GM18519 (cell line): ENCODE measurements at regions not wholly inside any gene's neighbourhood (a gene's known extent, or its start where the extent isn't known, plus 50 kb on each side); places are given as distances from the start of the nearest gene placed in this dataset.
"Not testable (repeated sequence)": the region's sequence is repeated elsewhere in the genome, so short reads cannot be mapped to it uniquely, and the experiment has no call there.

Experiments used
- ATAC-seq: cut with Tn5 transposase; IDR thresholded peaks from one replicate; pipeline ENCODE4 v1.9.1; 2021; ENCODE audit warnings: mild to moderate bottlenecking, moderate library complexity; ENCODE audit not compliant: unreplicated experiment, low FRiP score

DNA sequence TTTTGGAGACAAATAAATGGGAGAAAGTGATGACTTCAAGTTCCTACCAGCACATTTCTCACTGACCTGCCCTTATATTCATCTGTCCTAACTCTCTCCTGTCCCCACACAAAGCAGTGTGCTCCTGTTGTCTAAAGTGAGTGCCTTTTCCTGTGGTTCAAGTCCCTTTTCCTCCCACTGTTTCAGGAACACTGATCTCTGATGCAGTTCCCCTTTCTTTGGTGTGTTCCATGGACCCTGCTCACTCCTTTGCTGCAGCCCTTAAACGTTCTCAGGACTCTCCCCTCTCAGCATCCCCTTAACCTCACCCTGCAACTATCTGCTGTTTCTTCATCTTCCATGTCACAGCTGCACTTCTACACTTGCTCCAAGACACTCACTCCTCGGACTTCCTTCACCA lies 195.8 kb upstream of the ETV3 start:
- no peak for ATAC-seq

DNA sequence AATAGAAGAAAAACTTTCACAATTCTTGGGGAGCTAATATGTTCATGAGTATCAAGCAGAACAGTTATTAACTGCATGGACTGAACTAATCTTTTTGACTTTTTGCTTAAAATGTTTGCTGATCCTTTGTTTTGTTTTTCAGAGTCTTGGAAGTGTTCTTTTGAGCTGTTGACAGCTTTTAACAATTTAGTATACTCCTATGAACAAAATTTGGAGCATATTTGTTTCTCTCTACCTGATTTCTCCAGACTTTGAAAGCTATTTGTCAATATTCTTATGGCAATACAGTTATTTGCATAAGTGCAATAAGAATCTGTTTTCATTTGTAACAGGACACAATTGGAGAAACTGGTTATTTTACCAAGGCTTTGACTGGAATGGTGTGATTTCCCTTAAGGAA lies 192.0 kb upstream of the ETV3 start:
- not testable (repeated sequence) for ATAC-seq

DNA sequence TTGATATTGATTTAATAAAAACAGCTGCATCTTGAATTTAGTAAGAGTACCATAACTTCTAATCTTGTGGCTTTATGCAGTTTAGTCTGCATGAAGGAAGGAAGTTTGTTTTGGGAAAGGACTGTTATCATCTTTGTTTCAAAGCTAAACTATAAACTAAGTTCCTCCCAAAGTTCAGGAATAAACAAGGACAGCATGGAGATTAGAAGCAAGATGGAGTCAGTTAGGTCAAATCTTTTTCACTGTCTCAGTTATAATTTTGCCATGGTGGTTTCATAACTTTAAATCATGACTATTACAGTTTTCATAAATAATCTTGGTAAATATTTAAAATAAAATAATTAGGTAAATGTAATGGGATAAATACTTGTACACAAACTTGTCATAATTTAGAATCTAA lies 189.9 kb upstream of the ETV3 start:
- not testable (repeated sequence) for ATAC-seq

DNA sequence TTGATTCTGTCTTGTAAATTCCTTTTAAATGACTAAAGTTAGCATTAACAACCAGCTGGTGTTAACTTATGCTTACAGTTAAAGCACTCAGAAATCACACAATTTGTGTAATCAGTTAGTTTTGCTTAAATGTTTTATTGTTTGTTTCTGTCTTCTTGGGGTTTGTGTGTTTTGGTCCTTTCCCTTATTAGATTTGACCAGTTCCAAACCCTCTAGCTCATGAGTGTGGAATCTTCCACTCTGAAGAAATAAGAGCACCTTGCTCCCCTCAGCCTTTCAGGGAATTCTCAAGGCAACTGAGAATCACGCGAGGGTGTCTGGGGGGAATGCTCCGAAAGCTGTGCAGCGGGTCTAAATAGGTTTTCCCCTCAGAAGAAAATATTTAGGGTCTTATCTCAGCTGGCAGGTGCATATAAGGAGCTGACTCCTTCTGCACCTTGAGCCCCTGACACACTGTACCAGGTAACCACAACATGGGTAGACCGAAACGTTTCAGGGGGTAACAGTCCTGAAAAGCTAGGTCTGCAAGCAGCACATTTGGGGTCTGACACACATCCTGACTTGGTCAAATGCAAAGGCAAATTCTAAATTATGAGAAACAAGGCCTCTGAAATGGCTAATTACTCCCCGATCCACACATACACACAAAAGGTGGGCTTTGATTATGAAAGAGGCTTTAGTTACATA lies 188.1 kb upstream of the ETV3 start:
- ATAC-seq: no peak

DNA sequence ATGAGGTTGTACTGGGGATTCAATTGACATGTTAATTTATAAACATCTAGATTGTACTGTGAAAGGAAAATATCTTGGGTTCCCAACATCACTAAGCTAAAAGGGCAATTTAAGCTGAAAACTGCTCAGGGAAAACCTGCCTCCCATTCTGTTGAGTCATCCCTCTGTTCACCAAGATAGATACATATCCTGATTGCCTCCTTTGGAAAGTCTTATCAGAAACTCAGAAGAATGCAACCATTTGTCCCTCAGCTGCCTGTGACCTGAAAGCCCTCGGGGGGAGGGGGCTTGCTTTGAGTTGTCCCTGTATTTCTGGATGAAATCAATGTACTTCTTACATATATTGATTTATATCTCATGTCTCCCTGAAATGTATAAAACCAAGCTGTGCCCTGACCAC lies 187.0 kb upstream of the ETV3 start:
- ATAC-seq: no peak

DNA sequence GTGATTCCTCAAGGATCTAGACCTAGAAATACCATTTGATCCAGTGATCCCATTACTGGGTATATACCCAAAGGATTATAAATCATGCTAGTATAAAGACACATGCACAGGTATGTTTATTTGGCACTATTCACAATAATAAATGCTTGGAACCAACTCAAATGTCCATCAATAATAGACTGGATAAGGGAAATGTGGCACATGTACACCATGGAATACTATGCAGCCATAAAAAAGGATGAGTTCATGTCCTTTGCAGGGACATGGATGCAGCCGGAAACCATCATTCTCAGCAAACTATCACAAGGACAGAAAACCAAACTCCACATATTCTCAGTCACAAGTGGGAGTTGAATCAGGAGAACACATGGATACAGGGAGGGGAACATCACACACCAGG lies 183.8 kb upstream of the ETV3 start:
- not testable (repeated sequence) for ATAC-seq

DNA sequence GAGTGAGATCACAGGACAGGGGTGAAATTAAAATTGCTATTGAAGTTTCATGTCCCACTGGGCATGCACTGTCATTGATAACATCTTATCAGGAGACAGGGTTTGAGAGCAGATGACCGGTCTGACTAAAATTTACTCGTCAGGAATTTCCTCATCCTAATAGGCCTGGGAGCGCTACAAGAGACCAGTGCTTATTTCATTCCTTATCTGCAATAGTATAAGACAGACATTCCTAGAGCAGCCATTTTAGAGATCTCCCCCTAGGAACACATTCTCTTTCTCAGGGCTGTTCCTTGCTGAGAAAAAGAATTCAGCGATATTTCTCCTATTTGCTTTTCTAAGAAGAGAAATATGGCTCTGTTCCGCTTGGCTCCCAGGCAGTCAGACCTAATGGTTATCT lies 181.4 kb upstream of the ETV3 start:
- ATAC-seq: no peak

DNA sequence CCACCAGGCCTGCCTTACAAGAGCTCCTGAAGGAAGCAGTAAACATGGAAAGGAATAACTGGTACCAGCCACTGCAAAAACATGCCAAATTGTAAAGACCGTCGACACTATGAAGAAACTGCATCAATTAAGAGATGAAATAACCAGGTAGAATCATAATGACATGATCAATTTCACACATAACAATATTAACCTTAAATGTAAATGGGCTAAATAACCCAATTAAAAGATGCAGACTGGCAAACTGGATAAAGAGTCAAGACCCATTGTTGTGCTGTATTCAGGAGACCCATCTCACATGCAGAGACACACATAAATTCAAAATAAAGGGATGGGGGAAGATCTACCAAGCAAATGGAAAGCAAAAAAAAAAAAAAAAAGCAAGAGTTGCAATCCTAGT lies 179.0 kb upstream of the ETV3 start:
- ATAC-seq: not testable (repeated sequence)

DNA sequence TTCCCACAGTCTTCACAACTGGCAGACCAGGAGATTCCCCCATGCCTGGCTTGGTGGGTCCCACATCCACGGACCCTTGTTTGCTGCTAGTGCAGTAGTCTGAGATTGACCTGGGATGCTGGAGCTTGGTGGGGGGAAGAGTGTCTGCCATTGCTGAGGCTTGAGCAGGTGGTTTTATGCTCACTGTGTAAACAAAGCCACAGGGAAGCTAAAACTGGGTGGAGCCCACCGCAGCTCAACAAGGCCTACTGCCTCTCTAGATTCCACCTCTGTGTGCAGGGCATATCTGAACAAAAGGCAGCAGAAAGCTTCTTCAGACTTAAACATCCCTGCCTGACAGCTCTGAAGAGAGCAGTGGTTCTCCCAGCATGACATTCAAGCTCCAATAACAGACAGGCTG lies 177.3 kb upstream of the ETV3 start:
- ATAC-seq: no peak

DNA sequence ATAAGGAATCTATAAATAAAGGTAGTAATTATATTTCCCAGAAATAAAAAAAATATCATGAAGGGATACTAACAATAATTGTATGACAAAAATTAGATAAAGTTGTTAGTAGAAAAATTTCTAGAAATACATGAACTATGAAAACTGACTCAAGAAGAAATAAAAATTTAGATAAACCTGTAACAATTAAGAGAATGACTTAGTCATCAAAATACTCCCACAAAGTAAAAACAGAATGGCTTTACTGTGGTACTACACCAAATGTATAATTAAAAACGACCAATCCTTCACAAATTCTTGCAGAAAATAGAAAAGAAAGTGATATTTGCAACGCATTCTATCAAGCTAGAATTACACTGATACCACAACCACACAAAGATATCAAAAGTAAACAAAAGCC lies 176.2 kb upstream of the ETV3 start:
- ATAC-seq: no peak

DNA sequence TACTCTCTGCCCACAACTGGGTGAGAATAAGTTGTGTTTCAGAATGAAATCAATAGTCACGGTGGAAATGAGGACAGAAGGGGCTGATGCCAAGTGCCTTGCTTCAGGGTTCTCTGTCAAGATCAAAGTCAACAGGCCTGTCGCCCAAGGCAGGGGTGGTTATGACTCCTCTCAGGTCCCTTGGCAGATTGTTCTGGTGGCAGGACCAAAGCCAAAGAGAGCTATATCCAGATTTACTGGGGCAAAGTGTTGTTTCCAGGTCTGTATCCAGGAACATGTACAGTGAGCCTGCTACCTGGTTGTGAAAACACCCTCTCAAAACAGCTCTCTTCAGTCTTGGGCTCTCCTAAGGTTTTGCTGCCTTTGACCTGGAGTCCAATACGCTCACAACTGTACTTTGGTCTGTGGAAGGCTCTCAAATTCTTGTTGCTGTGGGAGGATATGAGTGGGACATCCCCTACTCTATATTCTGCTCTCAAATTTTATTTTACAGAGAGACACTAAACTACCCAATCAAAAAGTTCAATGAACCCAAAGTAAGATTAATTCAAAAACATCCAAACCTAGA lies 175.1 kb upstream of the ETV3 start:
- ATAC-seq: no peak

DNA sequence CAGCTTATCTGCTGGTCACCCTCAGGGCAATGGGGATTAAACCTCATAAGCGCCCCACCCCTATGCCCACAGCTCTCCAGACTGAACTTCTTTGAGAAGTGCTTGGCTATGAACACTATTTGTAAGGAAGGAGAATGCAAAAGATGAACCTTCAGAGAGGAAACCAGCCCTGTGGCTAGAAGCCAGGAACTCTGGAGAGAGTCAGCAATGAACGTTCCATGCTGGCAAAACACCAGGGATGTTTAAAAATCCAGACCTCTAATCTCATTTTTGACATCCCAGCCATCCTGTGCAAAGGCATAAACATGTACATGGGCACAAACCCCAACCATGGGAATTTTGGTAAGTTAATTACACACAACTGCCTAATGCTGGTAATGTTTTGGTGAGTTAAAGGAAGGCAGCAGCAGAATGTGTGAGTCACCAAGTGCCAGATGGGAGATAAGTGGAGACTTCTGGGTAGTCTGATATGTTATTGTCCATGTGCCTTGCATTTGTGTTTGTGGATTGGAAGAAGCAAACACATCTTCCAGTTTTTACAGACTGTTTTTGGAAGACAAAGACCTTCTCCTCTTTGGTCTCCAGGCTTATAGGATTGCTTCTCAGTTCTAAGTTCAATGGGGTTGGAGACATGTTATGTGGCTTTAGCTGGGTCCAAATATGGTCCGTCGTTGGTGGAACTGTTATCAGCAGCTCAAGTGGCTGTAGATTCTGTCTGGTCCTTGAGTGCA lies 174.1 kb upstream of the ETV3 start:
- ATAC-seq: no peak

DNA sequence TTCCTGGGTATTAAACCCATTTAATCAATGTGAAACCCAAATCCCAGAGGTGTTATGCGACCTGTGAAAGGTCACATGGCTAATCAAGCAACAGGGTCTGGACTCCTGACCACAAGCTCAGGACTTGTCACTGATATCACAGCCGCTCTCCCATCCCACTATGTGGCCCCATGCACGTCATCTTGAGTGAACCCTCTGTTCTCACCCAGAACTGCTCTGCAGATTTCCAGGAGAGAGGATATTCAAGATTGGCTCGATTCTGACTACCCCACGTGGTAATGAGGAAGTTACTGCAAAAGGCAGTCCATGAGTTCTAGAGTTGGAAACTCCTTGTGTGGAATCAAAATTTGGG lies 173.5 kb upstream of the ETV3 start:
- ATAC-seq: no peak

DNA sequence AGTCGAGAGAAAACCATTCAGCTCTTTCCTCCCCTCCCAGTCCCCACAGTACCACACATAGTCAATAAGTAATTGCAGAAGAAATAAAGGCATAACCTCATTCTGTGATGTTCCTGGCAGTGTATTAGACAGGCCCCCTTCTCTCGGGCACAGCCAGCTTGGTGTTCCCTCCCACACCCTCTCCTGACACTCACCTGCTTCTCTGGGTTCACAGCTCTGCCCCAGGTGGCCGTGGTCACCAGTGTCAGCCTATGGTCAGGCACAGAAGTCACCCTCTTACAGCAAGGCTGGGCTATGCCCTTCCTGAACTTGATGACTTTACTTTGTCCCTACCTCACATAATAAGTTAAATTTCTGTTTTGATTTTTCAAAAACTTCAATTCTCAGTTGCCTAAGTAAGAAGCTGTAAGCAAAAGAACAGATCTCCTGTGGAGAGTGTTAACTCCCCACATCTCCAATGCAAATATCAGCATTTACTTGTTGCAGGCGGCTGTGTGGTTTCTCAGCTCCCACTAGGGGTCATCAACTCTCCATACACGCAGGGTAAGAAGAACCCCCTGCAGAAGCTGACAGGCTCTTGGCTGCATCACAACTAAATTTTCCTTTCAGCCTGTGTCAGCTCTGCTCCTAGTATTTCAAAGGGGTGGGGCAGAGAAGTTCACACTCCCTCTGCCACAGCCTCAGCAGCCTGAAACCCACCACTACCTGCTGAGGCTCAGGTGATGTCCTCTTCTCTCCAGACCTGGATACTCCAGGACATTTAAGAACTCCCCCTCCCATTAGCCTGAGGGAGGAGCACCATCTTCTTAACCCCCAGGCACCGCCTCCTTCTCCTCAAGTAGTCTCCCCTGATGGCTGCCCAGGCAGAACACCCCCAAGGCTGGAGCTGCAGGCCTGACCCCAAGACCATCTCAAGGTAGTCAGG lies 172.9 kb upstream of the ETV3 start:
- ATAC-seq: not testable (repeated sequence)

DNA sequence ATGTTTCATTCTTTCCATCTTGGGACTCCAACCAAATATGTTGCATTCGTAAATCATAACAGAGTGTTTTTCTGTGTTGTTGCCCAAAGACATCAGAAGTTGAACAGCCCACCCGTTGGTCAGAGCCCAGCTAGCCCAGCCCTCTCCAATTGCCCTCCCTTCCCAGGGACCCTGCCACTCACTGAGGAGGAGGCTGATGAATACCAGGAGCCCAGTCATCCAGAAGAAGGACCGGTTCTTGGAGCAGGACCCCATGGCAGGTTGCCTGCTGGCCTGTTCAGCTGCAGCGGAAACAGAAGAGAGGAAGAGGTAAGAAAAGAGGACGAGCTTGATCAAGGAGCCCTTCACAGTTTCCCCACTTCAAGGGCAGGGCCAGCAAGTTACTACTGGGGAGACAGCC lies 172.2 kb upstream of the ETV3 start:
- ATAC-seq: no peak

DNA sequence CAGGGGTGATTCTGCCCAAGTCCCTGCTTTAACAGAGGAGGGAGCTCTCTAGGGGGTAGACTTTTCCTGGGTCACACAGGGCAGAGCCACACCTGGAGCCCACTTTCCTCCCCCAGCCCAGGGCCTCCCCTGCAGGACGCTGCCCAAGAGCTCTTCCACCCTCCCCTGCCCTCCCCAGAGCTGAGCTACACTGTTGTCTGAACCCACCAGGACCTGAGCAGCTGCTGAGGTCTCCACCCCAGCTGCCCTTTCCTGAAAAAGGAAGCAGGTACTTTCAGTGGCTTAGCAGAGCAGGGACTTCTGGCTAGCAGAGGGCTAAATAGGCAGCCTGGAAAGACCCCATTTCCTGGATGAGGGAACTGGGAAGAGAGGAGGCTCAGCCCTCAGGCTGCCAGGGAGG lies 169.3 kb upstream of the ETV3 start:
- no peak for ATAC-seq

DNA sequence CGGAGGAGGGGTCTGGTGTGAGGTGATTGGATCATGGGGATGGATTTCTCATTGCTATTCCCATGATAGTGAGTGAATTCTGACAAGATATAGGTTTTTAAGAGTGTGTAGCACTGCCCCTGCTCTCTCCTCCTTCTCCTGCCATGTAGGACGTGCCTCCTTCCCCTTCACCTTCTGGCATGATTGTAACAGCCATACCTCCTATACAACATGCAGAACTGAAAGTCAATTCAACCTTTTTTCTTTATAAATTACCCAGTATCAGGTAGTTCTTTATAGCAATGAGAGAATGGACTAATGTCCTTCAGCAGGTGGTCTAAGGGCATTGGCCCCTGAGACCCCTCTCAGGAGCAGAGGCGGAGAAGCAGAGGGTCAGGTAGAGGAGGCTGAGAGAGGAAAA lies 168.7 kb upstream of the ETV3 start:
- ATAC-seq: no peak

DNA sequence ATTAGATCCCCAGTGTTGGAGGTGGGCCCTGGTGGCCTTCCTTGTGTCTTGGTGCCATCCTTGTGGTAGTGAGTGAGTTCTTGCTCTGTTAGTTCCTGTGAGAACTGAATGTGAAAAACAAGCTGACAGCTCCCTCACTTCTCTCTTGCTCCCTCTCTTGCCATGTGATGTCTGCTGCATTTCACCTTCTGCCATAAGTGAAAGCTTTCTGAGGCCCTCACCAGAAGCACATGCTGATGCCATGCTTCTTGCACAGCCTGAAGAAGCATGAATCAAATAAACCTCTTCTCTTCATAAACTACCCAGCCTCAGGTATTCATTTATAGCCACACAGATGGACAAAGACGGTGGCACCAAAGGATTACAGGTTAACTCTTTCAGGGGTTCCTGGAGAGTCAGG lies 166.1 kb upstream of the ETV3 start:
- ATAC-seq: no peak

DNA sequence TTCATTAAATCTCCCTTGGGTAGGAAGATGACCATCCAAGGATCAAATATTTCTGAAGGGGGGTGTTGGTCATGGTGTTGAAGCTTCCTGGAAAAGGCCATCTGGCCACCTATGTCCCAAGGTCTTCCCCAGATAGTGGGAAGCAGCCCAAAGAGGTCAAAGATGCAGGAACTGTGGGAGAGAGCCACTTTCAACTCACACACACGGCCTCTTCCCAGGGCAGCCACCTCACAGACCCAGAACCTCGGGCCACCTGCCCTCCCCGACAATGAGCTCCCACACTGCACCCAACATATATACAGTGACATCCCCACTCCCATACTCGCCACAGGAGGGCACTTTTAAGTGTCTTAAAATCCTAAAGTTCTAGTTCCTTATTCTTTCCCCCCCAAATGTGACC lies 164.5 kb upstream of the ETV3 start:
- ATAC-seq: no peak

DNA sequence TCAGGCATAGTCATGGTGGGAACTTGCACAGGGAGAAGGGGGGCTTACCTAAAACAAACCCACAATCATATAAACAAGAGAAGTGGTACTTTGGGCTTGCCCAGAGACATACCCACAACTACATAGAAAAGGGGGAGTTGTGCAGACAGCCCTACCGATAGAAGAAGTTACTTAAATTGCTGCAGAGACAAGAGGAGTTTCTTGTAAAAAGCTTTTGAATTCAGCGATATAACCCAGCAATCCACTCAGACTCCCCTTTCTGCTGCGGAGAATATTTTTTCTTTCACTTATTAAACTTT lies 164.0 kb upstream of the ETV3 start:
- ATAC-seq: no peak

DNA sequence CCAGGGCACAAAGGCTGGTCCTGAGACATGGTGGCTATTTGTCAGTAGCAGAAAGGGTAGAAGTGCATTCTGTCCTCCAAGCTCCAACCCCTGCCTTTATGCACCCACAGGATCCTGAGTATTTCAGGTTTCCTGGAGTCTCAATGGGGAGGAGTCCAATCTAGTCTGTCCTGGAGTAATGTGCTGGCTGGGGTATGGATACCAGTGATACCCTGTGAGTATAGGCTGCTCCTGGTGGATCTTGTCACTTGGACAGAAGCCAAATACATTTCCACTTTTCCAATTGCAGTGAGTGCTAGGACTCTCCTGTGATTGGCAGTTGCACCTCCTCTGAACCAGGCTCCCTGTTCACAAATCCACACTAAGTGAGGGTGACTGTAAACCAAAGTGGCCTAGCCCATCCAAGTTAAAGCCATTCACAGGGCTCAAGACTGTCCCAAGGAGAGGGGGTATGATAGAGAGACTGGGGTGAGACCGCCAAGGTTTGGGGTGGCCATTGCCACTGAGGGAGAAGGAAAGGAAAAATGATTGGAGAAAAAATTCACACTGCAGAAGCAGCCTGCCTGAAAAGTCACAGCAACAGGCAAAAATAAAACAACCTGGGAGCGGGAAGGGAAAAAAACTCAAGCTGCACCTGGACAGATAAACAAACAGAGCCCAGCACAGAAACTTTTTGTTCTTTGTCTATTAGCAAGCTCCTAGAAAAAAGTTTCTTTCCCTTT lies 163.4 kb upstream of the ETV3 start:
- no peak for ATAC-seq
